IMR-90 (cell line): ENCODE measurements at regions not wholly inside any gene's neighbourhood (a gene's known extent, or its start where the extent isn't known, plus 50 kb on each side); places are given as distances from the start of the nearest gene placed in this dataset.

Source experiments
- ATAC-seq: fragments of 200-7000 bp; cut with Tn5 transposase; 2 replicates; pipeline ENCODE4 v1.9.1; 2020; ENCODE audit warnings: low read depth, mild to moderate bottlenecking, moderate library complexity
- BruUV-seq: library from RNA; stranded (reverse); fragments of 400-500 nt; replicated peaks from 2 replicates; lab custom pipeline; 2021; lab: Mats Ljungman, UMichigan
- CTCF ChIA-PET: fragments of 300-600 bp; formaldehyde crosslinking; extraction: SDS; loops from one replicate; lab custom pipeline; 2021; ENCODE audit warnings: antibody characterized with exemption; lab: Yijun Ruan, JAX
- POLR2A ChIA-PET: fragments of 300-600 bp; sonication (Branson Sonifier 250); formaldehyde crosslinking; loops from one replicate; lab custom pipeline; 2022; ENCODE audit warnings: antibody characterized with exemption; ENCODE audit not compliant: unreplicated experiment; lab: Charles Lee
- DNase-seq: peaks from one replicate; pipeline ENCODE4 v3.0.0; 2013
- H2AFZ ChIP-seq: replicated peaks from 2 replicates; pipeline ENCODE3; 2013; ENCODE audit warnings: low read length, mild to moderate bottlenecking; ENCODE audit not compliant: poor library complexity
- H2AK5ac ChIP-seq: 2 replicates; pipeline ENCODE4 v1.6.1; 2013; ENCODE audit warnings: low read depth, low read length, inconsistent platforms
- H2AK9ac ChIP-seq: replicated peaks from 2 replicates; pipeline ENCODE3; 2013; ENCODE audit warnings: mild to moderate bottlenecking, low read depth, low read length, moderate library complexity; ENCODE audit not compliant: poor library complexity
- H2BK120ac ChIP-seq: 2 replicates; pipeline ENCODE4 v1.6.1; 2013; ENCODE audit warnings: low read depth, low read length, inconsistent platforms
- H2BK15ac ChIP-seq: 3 replicates; pipeline ENCODE4 v1.6.1; 2013; ENCODE audit warnings: low read depth, low read length, inconsistent platforms
- H2BK20ac ChIP-seq: 2 replicates; pipeline ENCODE4 v1.6.1; 2013; ENCODE audit warnings: low read depth, mild to moderate bottlenecking, inconsistent platforms, low read length, moderate library complexity
- H2BK5ac ChIP-seq: 2 replicates; pipeline ENCODE4 v1.6.1; 2013; ENCODE audit warnings: mild to moderate bottlenecking, low read depth, low read length, inconsistent platforms; ENCODE audit not compliant: poor library complexity, severe bottlenecking
- H3K14ac ChIP-seq: replicated peaks from 2 replicates; pipeline ENCODE4 v1.6.1; 2013; ENCODE audit warnings: low read depth, low read length, inconsistent platforms
- H3K18ac ChIP-seq: 2 replicates; pipeline ENCODE4 v1.6.1; 2013; ENCODE audit warnings: low read depth, low read length, control low read depth
- H3K23ac ChIP-seq: 2 replicates; pipeline ENCODE4 v1.6.1; 2013; ENCODE audit warnings: low read depth, low read length, inconsistent platforms
- H3K27ac ChIP-seq: 2 replicates; pipeline ENCODE4 v1.5.1; 2013; ENCODE audit warnings: mild to moderate bottlenecking, control low read depth, low read length; ENCODE audit not compliant: insufficient read depth
- H3K27me3 ChIP-seq: 2 replicates; pipeline ENCODE4 v1.6.1; 2013; ENCODE audit warnings: low read length; ENCODE audit not compliant: control insufficient read depth, insufficient read depth
- H3K36me3 ChIP-seq: 2 replicates; pipeline ENCODE4 v1.6.1; 2013; ENCODE audit warnings: low read length, mixed read lengths; ENCODE audit not compliant: control insufficient read depth, insufficient read depth
- H3K4ac ChIP-seq: 2 replicates; pipeline ENCODE4 v1.6.1; 2013; ENCODE audit warnings: low read depth, low read length, inconsistent platforms
- H3K4me1 ChIP-seq: 2 replicates; pipeline ENCODE4 v1.6.1; 2013; ENCODE audit warnings: low read length, mixed read lengths; ENCODE audit not compliant: control insufficient read depth, insufficient read depth
- H3K4me2 ChIP-seq: 2 replicates; pipeline ENCODE4 v1.6.1; 2013; ENCODE audit warnings: low read depth, mild to moderate bottlenecking, control low read depth, low read length, moderate library complexity
- H3K4me3 ChIP-seq: 2 replicates; pipeline ENCODE4 v1.5.1; 2013; ENCODE audit warnings: low read depth, mild to moderate bottlenecking, control low read depth, low read length, moderate library complexity; ENCODE audit not compliant: insufficient read depth
- H3K56ac ChIP-seq: 2 replicates; pipeline ENCODE4 v1.6.1; 2013; ENCODE audit warnings: low read length, inconsistent platforms; ENCODE audit not compliant: insufficient read depth; ENCODE audit errors: extremely low read depth
- H3K79me1 ChIP-seq, 2 experiments: 2 replicates each; pipeline ENCODE4 v1.6.1; 2013; ENCODE audit warnings: low read length in 2 of 2, inconsistent platforms in 1 of 2, low read depth in 1 of 2
- H3K9ac ChIP-seq: 2 replicates; pipeline ENCODE4 v1.6.1; 2013; ENCODE audit warnings: low read depth, low read length, control low read depth
- H3K9me1 ChIP-seq: 2 replicates; pipeline ENCODE4 v1.6.1; 2013; ENCODE audit warnings: low read length, inconsistent platforms; ENCODE audit not compliant: insufficient read depth
- H3K9me3 ChIP-seq: 2 replicates; pipeline ENCODE4 v1.6.1; 2013; ENCODE audit warnings: low read length; ENCODE audit not compliant: control insufficient read depth, insufficient read depth
- H4K20me1 ChIP-seq: 2 replicates; pipeline ENCODE4 v1.6.1; 2013; ENCODE audit warnings: low read length, inconsistent platforms; ENCODE audit not compliant: insufficient read depth
- H4K5ac ChIP-seq: 2 replicates; pipeline ENCODE4 v1.6.1; 2013; ENCODE audit warnings: mild to moderate bottlenecking, low read depth, low read length, control low read depth
- H4K8ac ChIP-seq, 2 experiments: 2 replicates each; pipeline ENCODE4 v1.6.1; 2013; ENCODE audit warnings: low read depth in 2 of 2, low read length in 2 of 2, control low read depth in 1 of 2, inconsistent platforms in 1 of 2
- H4K91ac ChIP-seq: 2 replicates; pipeline ENCODE4 v1.6.1; 2013; ENCODE audit warnings: low read depth, low read length, inconsistent platforms; ENCODE audit not compliant: insufficient read depth
- CEBPB ChIP-seq: IDR thresholded peaks from 2 replicates; pipeline ENCODE4 v1.6.1; 2012; ENCODE audit warnings: low read depth, low read length, improper control_type of control experiment
- POLR2A ChIP-seq: IDR thresholded peaks from 2 replicates; pipeline ENCODE4 v1.6.1; 2012; ENCODE audit warnings: mild to moderate bottlenecking, low read depth, low read length
- WGBS, 2 experiments: methylation state at CpG; one replicate each; pipeline versions ENCODE4 v1.1.5 to v1.1.7; 2013; ENCODE audit warnings: missing lambda C conversion rate in 2 of 2; ENCODE audit not compliant: insufficient read length in 1 of 2; ENCODE audit errors: extremely low coverage in 2 of 2; 5-methylcytosine and 5-hydroxymethylcytosine counted together
- dilution Hi-C: fragments of 300-500 bp; cut with HindIII; formaldehyde crosslinking; loops from one replicate; pipeline ENCODE4 v1.14.3; 2018; ENCODE audit warnings: low sequenced_read_pairs; ENCODE audit not compliant: unreplicated experiment
- in situ Hi-C: fragments of 300-500 bp; cut with MboI; formaldehyde crosslinking; loops from 3 replicates; pipeline ENCODE4 v1.14.3; 2019; ENCODE audit warnings: low sequenced_read_pairs, inconsistent platforms, mixed read lengths
- intact Hi-C: fragments of 100-400 bp; cut with micrococcal nuclease; formaldehyde crosslinking; loops from 2 replicates; pipeline ENCODE4 v1.10.0; 2022

- no peak overlapping the region for H3K56ac ChIP-seq
- H3K23ac ChIP-seq: peak overlapping the region; percentile 14; the same call in 1 of the 2 replicates
- ChIA-PET CTCF (no interaction called here), POLR2A (no interaction called here)
- no peaks in the 10 kb centered on the region for H3K9me3 ChIP-seq
- WGBS, 2 experiments: 100% methylated on average over 1 of the region's 3 CpGs; no CpG with 5 or more reads in 1 of the 2 experiments
- peak overlapping the region; percentile 53; the same call in 1 of the 2 replicates for H2BK20ac ChIP-seq
- no peak overlapping the region for H3K4me2 ChIP-seq
- ATAC-seq (no peak), DNase-seq (peak; percentile 37)
- no peak overlapping the region for H3K27ac ChIP-seq
- peak overlapping the region in 1 of 2 experiments; percentile 41; a peak in 2 of 4 replicates for H4K8ac ChIP-seq
- intact Hi-C loops: no loop called here
- H3K4ac ChIP-seq: peak overlapping the region; percentile 23
- in situ Hi-C loops: no loop called here
- H4K20me1 ChIP-seq: no peaks in the 10 kb centered on the region
- H3K14ac ChIP-seq: peak overlapping the region; percentile 27; the same call in 1 of the 2 replicates
- TF ChIP-seq POLR2A (no peak), CEBPB (peak; percentile 63)
- H2BK5ac ChIP-seq: peak overlapping the region; percentile 60
- peaks cover 9 to 25% of the 10 kb centered on the region in 2 experiments; a peak in 3 of 4 replicates for H3K79me1 ChIP-seq
- H2BK120ac ChIP-seq: peak overlapping the region; percentile 28; the same call in 1 of the 2 replicates
- H2BK15ac ChIP-seq: peak overlapping the region; percentile 54; the same call in 1 of the 3 replicates
- dilution Hi-C loops: no loop called here
- peak overlapping the region; percentile 50; the same call in 1 of the 2 replicates for H4K91ac ChIP-seq
- peak overlapping the region; percentile 46 for H2AK5ac ChIP-seq
- H3K4me3 ChIP-seq: no peak overlapping the region
- no peaks in the 10 kb centered on the region for H3K36me3 ChIP-seq
- H3K27me3 ChIP-seq: no peaks in the 10 kb centered on the region
- BruUV-seq: no TSS peak
- peak overlapping the region; percentile 78; the same call in 1 of the 2 replicates for H4K5ac ChIP-seq
- peaks cover 11% of the 10 kb centered on the region for H3K4me1 ChIP-seq
- no peak overlapping the region for H2AFZ ChIP-seq
- no peaks in the 10 kb centered on the region for H3K9me1 ChIP-seq
- H3K9ac ChIP-seq: no peak overlapping the region
- H2AK9ac ChIP-seq: no peak overlapping the region
- H3K18ac ChIP-seq: peak overlapping the region; percentile 92; the same call in 1 of the 2 replicates
Observed at GRCh38 chr7:116311816-116312471, 101.6 kb downstream of the TES start.
